NCI-H524 (cell line): ENCODE measurements at regions not wholly inside any gene's neighbourhood (a gene's known extent, or its start where the extent isn't known, plus 50 kb on each side); places are given as distances from the start of the nearest gene placed in this dataset.

ENCODE experiments used
- DNase-seq, 2 experiments: peaks; one replicate each; lab custom pipeline; 2025; lab: John Stamatoyannopoulos, UW

GRCh38 chr3:117304681-117305080 is 595.1 kb downstream of the TUSC7 start:
- no peak for DNase-seq

GRCh38 chr3:117305681-117306080 is 596.1 kb downstream of the TUSC7 start:
- DNase-seq = no peak

- DNase-seq = no peak
These were observed 596.7 kb downstream of the TUSC7 start for GRCh38 chr3:117306299-117306698.

- no peak for DNase-seq
These were observed 598.8 kb downstream of the TUSC7 start for GRCh38 chr3:117308353-117308752.

- DNase-seq = no peak
These were observed 599.2 kb downstream of the TUSC7 start for GRCh38 chr3:117308756-117309155.

GRCh38 chr3:117310536-117310935 is 601.0 kb downstream of the TUSC7 start:
- no peak for DNase-seq

- no peak for DNase-seq
These were observed 605.0 kb downstream of the TUSC7 start for GRCh38 chr3:117314441-117315150.

GRCh38 chr3:117322866-117323265 is 613.3 kb downstream of the TUSC7 start:
- DNase-seq = no peak

- no peak for DNase-seq
These were observed 637.3 kb downstream of the TUSC7 start for GRCh38 chr3:117346901-117347300.

GRCh38 chr3:117348884-117349283 is 639.3 kb downstream of the TUSC7 start:
- no peak for DNase-seq

- no peak for DNase-seq
These were observed 640.0 kb downstream of the TUSC7 start for GRCh38 chr3:117349566-117349965.

GRCh38 chr3:117350371-117350770 is 640.8 kb downstream of the TUSC7 start:
- no peak for DNase-seq

GRCh38 chr3:117355566-117355965 is 646.0 kb downstream of the TUSC7 start:
- DNase-seq = peak in 1 of 2 experiments; percentile 61

- DNase-seq = no peak
These were observed 646.6 kb downstream of the TUSC7 start for GRCh38 chr3:117356091-117356705.

- no peak for DNase-seq
These were observed 649.2 kb downstream of the TUSC7 start for GRCh38 chr3:117358717-117359314.

- no peak for DNase-seq
These were observed 657.0 kb downstream of the TUSC7 start for GRCh38 chr3:117366574-117366973.

- DNase-seq = no peak
These were observed 658.3 kb downstream of the TUSC7 start for GRCh38 chr3:117367861-117368260.

- no peak for DNase-seq
These were observed 671.1 kb downstream of the TUSC7 start for GRCh38 chr3:117380631-117381030.

- DNase-seq = no peak
These were observed 683.5 kb downstream of the TUSC7 start for GRCh38 chr3:117393119-117393518.

GRCh38 chr3:117398141-117398899 is 688.7 kb downstream of the TUSC7 start:
- no peak for DNase-seq

- peak; percentile 31 to 82 for DNase-seq
These were observed 689.9 kb downstream of the TUSC7 start for GRCh38 chr3:117399311-117400078.

- peak in 1 of 2 experiments; percentile 48 for DNase-seq
These were observed 690.7 kb downstream of the TUSC7 start for GRCh38 chr3:117400303-117400702.
